ENCODE measurements at regions not wholly inside any gene's neighbourhood (a gene's known extent, or its start where the extent isn't known, plus 50 kb on each side); places are given as distances from the start of the nearest gene placed in this dataset.

DNA sequence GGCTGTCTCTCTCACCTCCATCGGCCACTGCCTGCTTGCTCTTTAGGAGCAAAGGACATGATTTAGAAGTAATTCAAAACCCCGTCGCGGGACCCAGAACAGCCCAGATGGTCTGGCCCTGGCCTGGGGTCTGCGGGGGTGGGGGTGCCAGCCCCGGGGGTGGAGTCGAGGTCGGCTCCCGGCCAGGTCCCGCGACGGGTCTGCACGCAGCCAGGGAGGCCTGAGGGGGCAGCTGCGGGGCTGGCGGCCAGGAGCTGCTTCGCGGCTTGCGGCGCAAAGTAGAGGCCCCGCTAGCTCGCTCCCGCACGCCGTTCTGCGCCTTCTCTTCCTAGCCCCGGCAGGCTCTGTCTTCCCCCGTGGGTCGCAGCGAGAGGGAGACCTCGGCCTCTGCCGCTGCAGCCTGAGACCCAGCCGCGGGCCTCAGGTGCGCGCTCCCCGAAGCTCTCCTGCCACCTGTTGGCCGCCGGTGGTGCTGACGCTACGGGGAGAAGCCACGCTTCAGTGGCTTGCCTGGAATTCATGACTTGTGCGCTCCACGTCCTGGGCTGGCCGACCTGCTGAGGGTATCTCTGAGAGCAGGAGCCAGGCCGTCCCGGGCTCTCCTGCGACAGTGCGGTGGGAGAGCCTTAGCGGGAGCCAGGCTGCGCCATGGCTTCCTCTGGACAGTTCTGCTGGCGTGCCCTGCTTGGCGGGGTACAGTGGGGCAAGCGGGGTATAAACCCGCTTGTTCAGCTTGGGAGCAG is 157.2 kb upstream of the PITX1 start:
- TF ChIP-seq, protein P1, sequence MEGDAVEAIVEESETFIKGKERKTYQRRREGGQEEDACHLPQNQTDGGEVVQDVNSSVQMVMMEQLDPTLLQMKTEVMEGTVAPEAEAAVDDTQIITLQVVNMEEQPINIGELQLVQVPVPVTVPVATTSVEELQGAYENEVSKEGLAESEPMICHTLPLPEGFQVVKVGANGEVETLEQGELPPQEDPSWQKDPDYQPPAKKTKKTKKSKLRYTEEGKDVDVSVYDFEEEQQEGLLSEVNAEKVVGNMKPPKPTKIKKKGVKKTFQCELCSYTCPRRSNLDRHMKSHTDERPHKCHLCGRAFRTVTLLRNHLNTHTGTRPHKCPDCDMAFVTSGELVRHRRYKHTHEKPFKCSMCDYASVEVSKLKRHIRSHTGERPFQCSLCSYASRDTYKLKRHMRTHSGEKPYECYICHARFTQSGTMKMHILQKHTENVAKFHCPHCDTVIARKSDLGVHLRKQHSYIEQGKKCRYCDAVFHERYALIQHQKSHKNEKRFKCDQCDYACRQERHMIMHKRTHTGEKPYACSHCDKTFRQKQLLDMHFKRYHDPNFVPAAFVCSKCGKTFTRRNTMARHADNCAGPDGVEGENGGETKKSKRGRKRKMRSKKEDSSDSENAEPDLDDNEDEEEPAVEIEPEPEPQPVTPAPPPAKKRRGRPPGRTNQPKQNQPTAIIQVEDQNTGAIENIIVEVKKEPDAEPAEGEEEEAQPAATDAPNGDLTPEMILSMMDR (conservative IDR thresholded peaks at IDR 0.05; ENCODE audit: low read depth, low read length), result peak; percentile 93
- peak; percentile 25 for DNase-seq (ENCODE audit: low read depth)
- peak overlapping the region; percentile 38 for H3K4me3 ChIP-seq (ENCODE audit: low read length)

DNA sequence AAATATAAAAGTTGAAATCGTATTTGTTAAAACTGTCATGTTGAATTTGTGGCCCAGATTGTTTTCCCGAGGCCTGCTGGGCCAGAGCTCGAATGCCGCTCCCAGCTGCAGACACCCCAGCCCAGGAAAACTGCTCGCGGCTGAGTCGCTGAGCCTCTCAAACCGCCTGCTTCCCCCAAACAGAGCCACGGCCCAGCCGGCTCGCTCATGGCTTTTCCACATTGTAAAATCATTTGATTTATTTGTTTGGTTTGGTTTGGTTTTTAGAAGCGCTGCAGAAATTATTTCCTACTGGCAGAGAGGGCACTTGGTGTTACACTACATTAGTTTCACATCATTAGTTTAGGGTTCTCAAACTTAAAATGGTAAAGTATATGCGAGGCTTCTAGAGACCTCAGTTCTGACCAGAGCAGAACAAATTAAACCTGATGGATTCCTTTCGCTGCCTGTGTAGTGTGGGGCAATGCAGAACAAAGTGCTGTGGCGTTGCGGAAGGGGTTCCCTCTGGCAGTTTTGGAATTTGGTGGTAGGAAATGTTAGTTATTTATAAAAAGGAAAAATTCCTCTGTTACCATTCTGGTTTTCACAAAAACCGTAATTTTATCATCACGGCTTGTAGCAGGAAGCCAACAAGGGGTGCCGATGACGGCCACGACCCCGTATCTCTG is 156.5 kb upstream of the PITX1 start:
- DNase-seq (ENCODE audit: low read depth), result no peak
- no peak overlapping the region for H3K4me3 ChIP-seq (ENCODE audit: low read length)
- TF ChIP-seq, protein P1 (conservative IDR thresholded peaks at IDR 0.05; ENCODE audit: low read depth, low read length), result no peak

DNA sequence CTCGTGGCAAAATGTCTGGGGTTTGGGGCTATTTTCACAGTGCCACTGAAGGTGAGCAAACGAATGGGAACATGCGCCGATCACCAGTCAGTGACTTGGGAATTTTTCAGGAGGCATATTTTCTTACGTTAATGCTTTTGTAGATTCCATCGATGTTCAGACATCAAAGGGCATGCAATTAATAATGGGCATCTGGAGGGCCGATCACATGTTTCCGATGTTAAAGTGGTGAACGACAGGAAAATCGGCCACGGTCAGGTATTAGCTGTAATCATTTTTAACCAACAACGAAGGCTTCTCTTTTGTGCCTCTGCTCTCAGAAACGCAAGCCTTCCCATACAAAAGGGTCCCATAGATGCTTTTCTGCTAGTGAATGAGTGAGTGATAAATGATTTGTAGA is 155.0 kb upstream of the PITX1 start:
- TF ChIP-seq, protein P1 (conservative IDR thresholded peaks at IDR 0.05; ENCODE audit: low read depth, low read length), result no peak
- DNase-seq (ENCODE audit: low read depth), result no peak
- H3K4me3 ChIP-seq (ENCODE audit: low read length), result no peak overlapping the region

DNA sequence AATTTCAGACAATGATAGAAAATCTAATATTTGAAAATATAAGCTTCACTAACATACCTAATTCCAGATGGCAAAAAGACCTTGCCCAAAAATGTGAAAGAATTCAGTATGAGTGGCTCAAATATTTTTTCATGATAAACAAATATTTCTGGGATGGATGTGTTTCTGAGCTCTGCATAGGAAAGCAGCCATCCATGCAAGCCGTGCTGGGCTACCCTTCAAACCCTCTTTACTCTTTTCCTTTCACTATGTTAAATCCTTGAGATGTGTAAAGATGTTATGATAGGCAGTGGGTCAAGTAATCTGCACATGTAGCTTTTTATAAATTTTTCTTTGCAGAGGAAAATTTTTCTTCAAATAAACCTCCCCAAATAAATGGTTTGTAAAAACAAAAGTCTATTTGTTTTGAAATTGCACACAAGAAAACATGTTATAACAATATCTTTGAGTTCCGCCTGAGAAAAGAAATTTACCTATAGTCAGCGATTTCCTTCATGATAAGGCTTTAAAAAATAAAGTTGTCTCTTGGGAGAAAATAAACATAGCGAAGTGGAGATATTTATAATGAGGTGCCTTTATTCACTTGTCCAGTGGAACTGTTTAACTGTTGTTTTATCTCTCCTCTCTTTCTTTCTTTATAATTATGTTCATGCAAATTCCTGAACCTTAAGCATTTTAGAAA is 154.3 kb upstream of the PITX1 start:
- H3K4me3 ChIP-seq (ENCODE audit: low read length), result no peak overlapping the region
- TF ChIP-seq, protein P1 (conservative IDR thresholded peaks at IDR 0.05; ENCODE audit: low read depth, low read length), result no peak
- DNase-seq (ENCODE audit: low read depth), result no peak

DNA sequence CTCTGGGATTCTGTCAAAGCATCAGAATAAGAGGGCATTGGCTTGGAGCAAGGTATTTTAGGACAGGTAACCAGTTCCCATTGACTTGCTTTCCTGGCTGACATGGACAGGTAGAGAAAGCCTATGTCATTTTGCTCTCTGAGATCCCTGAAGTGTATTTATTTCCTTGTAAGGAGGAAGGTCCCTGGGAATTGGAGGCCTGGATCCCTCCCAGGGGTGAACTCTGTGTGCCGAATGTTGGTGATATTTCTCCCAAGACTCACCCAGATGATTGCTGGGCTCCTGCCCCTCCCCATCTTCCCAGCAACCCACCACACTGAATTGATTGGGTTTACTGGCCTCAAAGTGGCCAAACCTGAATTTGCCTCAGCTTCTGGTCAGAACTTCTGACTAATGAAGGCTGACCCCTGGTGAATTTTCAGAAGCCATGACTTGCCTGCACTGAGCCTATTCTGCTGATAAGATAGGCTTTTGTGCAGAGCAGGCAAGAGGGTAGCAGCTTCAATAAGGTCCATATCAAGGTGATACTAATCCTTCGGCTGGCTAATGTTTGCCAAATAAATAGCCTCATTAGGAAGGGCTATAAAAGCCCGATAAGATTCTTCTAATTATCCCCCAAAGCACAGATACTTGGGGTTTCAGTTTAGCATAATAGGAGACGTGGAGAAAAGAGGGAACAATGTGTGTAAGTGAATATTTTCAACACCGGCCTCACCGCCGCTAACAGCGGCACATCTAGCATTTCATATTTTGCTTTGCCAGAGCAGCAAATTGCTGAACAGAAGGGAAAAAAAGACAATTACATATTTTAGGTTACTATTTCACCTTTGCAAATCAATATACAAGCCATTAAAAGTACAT is 152.9 kb upstream of the PITX1 start:
- no peak overlapping the region for H3K4me3 ChIP-seq (ENCODE audit: low read length)
- DNase-seq (ENCODE audit: low read depth), result no peak

DNA sequence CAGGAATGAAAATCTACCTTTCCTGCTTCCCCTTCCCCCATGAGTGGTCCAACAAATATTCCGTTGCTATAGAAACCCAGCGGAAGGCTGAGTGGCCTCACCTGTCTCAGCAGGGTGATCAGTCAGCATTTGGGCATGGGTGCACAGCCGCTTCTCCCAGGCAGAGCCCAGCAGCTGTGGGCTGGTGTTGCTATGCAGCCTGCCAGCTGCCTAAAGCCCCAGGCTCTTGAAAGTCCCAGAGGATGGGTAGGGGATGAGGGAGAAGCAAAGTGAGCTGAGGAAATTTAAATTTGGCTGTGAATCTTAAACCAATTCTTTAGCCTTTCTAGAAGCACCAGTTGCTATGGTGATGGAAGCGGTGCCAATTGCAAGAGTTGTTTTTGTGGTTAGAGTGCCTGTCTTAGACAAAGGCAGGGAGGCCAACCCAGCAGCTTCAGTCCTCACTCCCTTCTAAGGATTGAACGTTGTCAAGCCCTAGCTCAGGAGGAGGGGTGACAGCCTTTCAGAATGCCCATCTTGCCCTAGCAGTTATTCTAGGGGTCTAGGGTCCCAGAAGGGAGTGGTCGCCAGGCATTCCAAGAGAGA is 151.5 kb upstream of the PITX1 start:
- TF ChIP-seq, protein P1 (conservative IDR thresholded peaks at IDR 0.05; ENCODE audit: low read depth, low read length), result no peak
- DNase-seq (ENCODE audit: low read depth), result peak; percentile 2
- no peak overlapping the region for H3K4me3 ChIP-seq (ENCODE audit: low read length)

More for the DNA sequence above, 152.9 kb upstream of the PITX1 start:
- TF ChIP-seq, protein P1 (conservative IDR thresholded peaks at IDR 0.05; ENCODE audit: low read depth, low read length), result no peak

Measured in retinal pigment epithelial cell (primary cell).